Type B pancreatic cell (in vitro differentiated cells): ENCODE measurements at regions not wholly inside any gene's neighbourhood (a gene's known extent, or its start where the extent isn't known, plus 50 kb on each side); places are given as distances from the start of the nearest gene placed in this dataset.

Source experiments
- DNase-seq: peaks from one replicate; pipeline ENCODE4 v3.0.0; 2021; ENCODE audit warnings: mixed read lengths; ENCODE audit not compliant: unreplicated experiment; ENCODE audit errors: extremely low spot score
- H3K27ac Mint-ChIP-seq: 2 replicates; pipeline ENCODE4 v1.8.0; 2021; ENCODE audit warnings: mild to moderate bottlenecking, mixed read lengths
- H3K27me3 Mint-ChIP-seq: 2 replicates; pipeline ENCODE4 v1.8.0; 2021; ENCODE audit warnings: mixed read lengths
- H3K36me3 Mint-ChIP-seq: 2 replicates; pipeline ENCODE4 v1.8.0; 2021; ENCODE audit warnings: mixed read lengths
- H3K4me1 Mint-ChIP-seq: one replicate; pipeline ENCODE4 v1.8.0; 2021; ENCODE audit warnings: mixed read lengths; ENCODE audit not compliant: unreplicated experiment
- H3K4me3 Mint-ChIP-seq: 2 replicates; pipeline ENCODE4 v1.8.0; 2021; ENCODE audit warnings: mild to moderate bottlenecking, mixed read lengths
- H3K9me3 Mint-ChIP-seq: 2 replicates; pipeline ENCODE4 v1.8.0; 2021; ENCODE audit warnings: mixed read lengths
- CTCF ChIP-seq: fragments of 200-600 bp; sonication (generic); conservative IDR thresholded peaks from 2 replicates; pipeline ENCODE4 v1.5.0; 2021; ENCODE audit warnings: antibody characterized with exemption, mild to moderate bottlenecking

GRCh38 chr12:63020269-63020668 is 85.3 kb upstream of the PPM1H start:
- no peak overlapping the region for H3K4me3 Mint-ChIP-seq
- H3K36me3 Mint-ChIP-seq, result no peaks in the 10 kb centered on the region
- H3K27ac Mint-ChIP-seq, result no peak overlapping the region
- no peaks in the 10 kb centered on the region for H3K9me3 Mint-ChIP-seq
- DNase-seq, result no peak
- no peak for TF ChIP-seq CTCF
- no peaks in the 10 kb centered on the region for H3K27me3 Mint-ChIP-seq
- H3K4me1 Mint-ChIP-seq, result peaks cover 19% of the 10 kb centered on the region

GRCh38 chr12:63018273-63018672 is 83.3 kb upstream of the PPM1H start:
- no peak for DNase-seq
- Mint-ChIP-seq H3K27me3 (no peaks in the 10 kb centered on the region), H3K27ac (no peak overlapping the region), H3K36me3 (no peaks in the 10 kb centered on the region), H3K4me3 (no peak overlapping the region), H3K9me3 (no peaks in the 10 kb centered on the region), H3K4me1 (peaks cover 19% of the 10 kb centered on the region)
- no peak for TF ChIP-seq CTCF

DNA sequence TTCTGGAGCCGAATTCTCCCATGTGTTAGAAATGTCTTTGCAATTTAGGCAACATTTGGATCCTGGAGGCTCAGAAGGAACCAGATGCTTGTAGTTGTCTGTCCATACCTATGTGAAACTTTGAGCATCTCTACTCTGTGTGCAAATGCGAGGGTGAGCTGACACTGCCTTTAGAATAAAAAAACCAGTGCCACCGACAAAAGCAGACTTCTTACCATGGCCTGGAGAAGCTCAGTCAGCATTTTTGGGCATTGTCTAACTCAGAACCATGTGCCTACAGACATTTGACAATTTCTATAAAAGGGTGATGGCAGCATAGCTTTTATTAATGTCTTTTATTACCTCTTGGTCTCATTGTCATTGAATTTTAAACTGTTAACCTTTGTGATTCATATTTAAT is 78.4 kb upstream of the PPM1H start:
- no peak for TF ChIP-seq CTCF
- Mint-ChIP-seq H3K9me3 (peaks cover 5% of the 10 kb centered on the region), H3K4me1 (peaks cover 11% of the 10 kb centered on the region), H3K4me3 (no peak overlapping the region), H3K27me3 (no peaks in the 10 kb centered on the region), H3K27ac (no peak overlapping the region), H3K36me3 (no peaks in the 10 kb centered on the region)
- DNase-seq, result no peak

- Mint-ChIP-seq H3K4me1 (peaks cover 22% of the 10 kb centered on the region), H3K27ac (no peak overlapping the region), H3K4me3 (no peak overlapping the region), H3K9me3 (peaks cover 6% of the 10 kb centered on the region), H3K27me3 (no peaks in the 10 kb centered on the region), H3K36me3 (no peaks in the 10 kb centered on the region)
- TF ChIP-seq CTCF, result no peak
- DNase-seq, result no peak
These were observed 75.7 kb upstream of the PPM1H start for GRCh38 chr12:63010698-63011097.

GRCh38 chr12:63008372-63008771 is 73.4 kb upstream of the PPM1H start:
- TF ChIP-seq CTCF, result no peak
- Mint-ChIP-seq H3K4me1 (peaks cover 22% of the 10 kb centered on the region), H3K27ac (no peak overlapping the region), H3K4me3 (no peak overlapping the region), H3K27me3 (no peaks in the 10 kb centered on the region), H3K9me3 (peaks cover 10% of the 10 kb centered on the region), H3K36me3 (peaks cover 3% of the 10 kb centered on the region)
- DNase-seq, result no peak

DNA sequence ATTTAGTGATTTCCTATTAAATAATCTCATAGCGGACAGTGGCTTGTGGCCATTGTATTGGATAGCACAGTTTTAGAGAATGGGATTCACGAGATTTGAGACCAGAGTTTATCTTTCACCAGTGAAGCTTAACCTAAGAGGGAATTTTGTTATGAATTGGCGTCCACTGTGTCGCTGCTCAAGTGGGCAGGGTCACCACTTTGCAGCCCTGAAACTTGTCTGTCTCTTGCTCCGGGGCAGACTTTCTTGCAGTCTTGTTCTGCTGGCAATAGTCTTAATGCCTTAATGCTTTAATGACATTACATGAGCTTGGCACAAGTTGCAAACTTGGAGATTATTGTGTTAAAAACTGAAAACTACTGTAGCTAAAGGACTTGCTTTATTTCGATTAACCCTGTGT is 72.8 kb upstream of the PPM1H start:
- H3K36me3 Mint-ChIP-seq, result peaks cover 3% of the 10 kb centered on the region
- H3K27me3 Mint-ChIP-seq, result no peaks in the 10 kb centered on the region
- no peak overlapping the region for H3K4me3 Mint-ChIP-seq
- H3K9me3 Mint-ChIP-seq, result peaks cover 10% of the 10 kb centered on the region
- peaks cover 22% of the 10 kb centered on the region for H3K4me1 Mint-ChIP-seq
- no peak for DNase-seq
- no peak for TF ChIP-seq CTCF
- H3K27ac Mint-ChIP-seq, result peak overlapping the region; percentile 2
